B cell (primary cell): ENCODE measurements at regions not wholly inside any gene's neighbourhood (a gene's known extent, or its start where the extent isn't known, plus 50 kb on each side); places are given as distances from the start of the nearest gene placed in this dataset.

Experiments
- ATAC-seq: fragments of 200-7000 bp; cut with Tn5 transposase; one replicate; pipeline ENCODE4 v1.10.0; 2021; ENCODE audit warnings: low read depth, mild to moderate bottlenecking, moderate number of reproducible peaks, moderate library complexity
- CTCF ChIA-PET: fragments of 350-600 bp; sonication (Branson Sonifier 250); formaldehyde crosslinking; loops from one replicate; lab custom pipeline; 2021; ENCODE audit warnings: antibody characterized with exemption, inconsistent platforms; lab: Charles Lee
- POLR2A ChIA-PET: fragments of 350-600 bp; sonication (Branson Sonifier 250); formaldehyde crosslinking; loops from one replicate; lab custom pipeline; 2021; ENCODE audit warnings: antibody characterized with exemption; lab: Charles Lee
- DNase-seq: peaks from one replicate; pipeline ENCODE4 v3.0.0; 2013
- H2AFZ ChIP-seq: 2 replicates; pipeline ENCODE4 v1.6.1; 2012; ENCODE audit warnings: mild to moderate bottlenecking, low read depth, low read length; ENCODE audit not compliant: insufficient read depth, poor library complexity, severe bottlenecking
- H3K27ac ChIP-seq, 2 donors: 1 replicate in 1 of 2; 2 replicates in 1 of 2; pipeline ENCODE4 v1.5.1; 2012 to 2013; ENCODE audit warnings: low read length in 2 of 2, mild to moderate bottlenecking in 2 of 2, moderate library complexity in 1 of 2
- H3K27me3 ChIP-seq, 4 experiments: fragments of 200-600 bp in 1 of 4; sonication (generic) in 1 of 4; replicated peaks in 1 of 4; 1 replicate in 2 of 4; 2 replicates in 2 of 4; pipeline versions ENCODE4 v1.6.1 to v1.7.0; 2013 to 2016; ENCODE audit warnings: low read length in 3 of 4, mild to moderate bottlenecking in 2 of 4, mixed read lengths in 1 of 4, moderate library complexity in 1 of 4; ENCODE audit not compliant: insufficient read depth in 4 of 4, control insufficient read depth in 3 of 4; ENCODE audit errors: control extremely low read depth in 1 of 4
- H3K36me3 ChIP-seq, 2 experiments: replicated peaks in 1 of 2; 1 replicate in 1 of 2; 2 replicates in 1 of 2; pipeline versions ENCODE4 v1.6.1 to v1.7.1; 2013; ENCODE audit warnings: low read length in 1 of 2; ENCODE audit not compliant: insufficient read depth in 2 of 2, control insufficient read depth in 1 of 2; ENCODE audit errors: control extremely low read depth in 1 of 2, extremely low read depth in 1 of 2
- H3K4me1 ChIP-seq, 2 donors: fragments of 200-600 bp in 1 of 2; sonication (generic) in 1 of 2; 1 replicate in 1 of 2; 2 replicates in 1 of 2; pipeline versions ENCODE4 v1.5.1 to v1.6.1; 2013 to 2017; ENCODE audit warnings: low read length in 2 of 2; ENCODE audit not compliant: control insufficient read depth in 2 of 2, insufficient read depth in 2 of 2
- H3K4me2 ChIP-seq: replicated peaks from 2 replicates; pipeline ENCODE3; 2012; ENCODE audit warnings: mild to moderate bottlenecking, low read depth, low read length; ENCODE audit not compliant: poor library complexity, severe bottlenecking
- H3K4me3 ChIP-seq, 5 experiments: fragments of 200-600 bp in 1 of 5; sonication (generic) in 1 of 5; 1 replicate in 3 of 5; 2 replicates in 2 of 5; pipeline versions ENCODE4 v1.5.1 to v1.7.0; 2011 to 2016; ENCODE audit warnings: low read length in 4 of 5, mild to moderate bottlenecking in 4 of 5, low read depth in 2 of 5, control low read depth in 1 of 5, moderate library complexity in 1 of 5; ENCODE audit not compliant: insufficient read depth in 1 of 5; ENCODE audit errors: control extremely low read depth in 1 of 5, extremely low read depth in 1 of 5
- H3K79me2 ChIP-seq: fragments of 200-600 bp; sonication (generic); one replicate; pipeline ENCODE4 v1.6.0; 2016; ENCODE audit warnings: low read length; ENCODE audit not compliant: control insufficient read depth, insufficient read depth
- H3K9ac ChIP-seq: fragments of 200-600 bp; sonication (generic); 2 replicates; pipeline ENCODE4 v1.6.1; 2017; ENCODE audit warnings: mild to moderate bottlenecking, low read length, moderate library complexity
- H3K9me3 ChIP-seq, 3 donors: one replicate each; pipeline versions ENCODE4 v1.6.1 to v1.7.1; 2013; ENCODE audit warnings: low read length in 2 of 3; ENCODE audit not compliant: control insufficient read depth in 2 of 3, insufficient read depth in 1 of 3; ENCODE audit errors: control extremely low read depth in 1 of 3
- H4K20me1 ChIP-seq: 2 replicates; pipeline ENCODE4 v1.6.0; 2012; ENCODE audit warnings: mild to moderate bottlenecking, low read length; ENCODE audit not compliant: insufficient read depth, control insufficient read depth, poor library complexity, severe bottlenecking
- H3K27ac Mint-ChIP-seq: one replicate; pipeline ENCODE4 v1.8.0; 2021; ENCODE audit warnings: mixed read lengths
- H3K27me3 Mint-ChIP-seq: one replicate; pipeline ENCODE4 v1.8.0; 2021; ENCODE audit warnings: mixed read lengths
- H3K4me1 Mint-ChIP-seq: one replicate; pipeline ENCODE4 v1.8.0; 2021; ENCODE audit warnings: mixed read lengths
- H3K4me3 Mint-ChIP-seq: one replicate; pipeline ENCODE4 v1.8.0; 2021; ENCODE audit warnings: mixed read lengths
- H3K9me3 Mint-ChIP-seq: one replicate; pipeline ENCODE4 v1.8.0; 2022; ENCODE audit warnings: mixed read lengths; ENCODE audit not compliant: insufficient read depth
- EZH2 ChIP-seq: IDR thresholded peaks from 2 replicates; pipeline ENCODE4 v1.6.1; 2012; ENCODE audit warnings: borderline replicate concordance, low read depth, mild to moderate bottlenecking, moderate library complexity, low read length; ENCODE audit not compliant: insufficient read depth, poor library complexity, severe bottlenecking
- WGBS: methylation state at CpG from one replicate; pipeline ENCODE4 v1.1.5; 2013; ENCODE audit warnings: missing lambda C conversion rate; ENCODE audit not compliant: insufficient coverage; 5-methylcytosine and 5-hydroxymethylcytosine counted together
- intact Hi-C: fragments of 100-400 bp; cut with micrococcal nuclease; formaldehyde crosslinking; loops from one replicate; pipeline ENCODE4 v1.10.0; 2022
- TF ChIP-seq, protein P1 (sequence below): fragments of 200-600 bp; IDR thresholded peaks from one replicate; pipeline ENCODE4 v1.8.0; 2022; ENCODE audit warnings: antibody characterized with exemption, mild to moderate bottlenecking

DNA sequence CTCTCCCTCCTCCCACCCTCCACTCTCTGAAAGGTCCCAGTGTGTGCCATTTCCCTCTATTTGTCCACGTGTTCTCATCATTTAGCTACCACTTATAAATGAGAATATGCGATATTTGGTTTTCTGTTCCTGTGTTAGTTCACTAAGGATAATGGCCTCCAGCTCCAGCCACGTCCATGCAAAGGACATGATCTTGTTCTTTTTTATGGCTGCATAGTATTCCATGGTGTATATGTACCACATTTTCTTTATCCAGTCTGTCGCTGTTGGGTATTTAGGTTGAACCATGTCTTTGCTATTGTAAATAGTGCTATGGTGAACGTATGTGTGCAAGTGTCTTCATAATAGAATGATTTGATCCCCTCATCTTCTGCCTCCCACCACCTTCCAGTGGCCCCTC is 183.7 kb upstream of the AUTS2 start:
- H3K79me2 ChIP-seq: no peaks in the 10 kb centered on the region
- peaks cover 0 to 13% (median 0%) of the 10 kb centered on the region in 3 donors for H3K9me3 ChIP-seq
- H3K4me2 ChIP-seq: no peak overlapping the region
- no peak overlapping the region for H3K9ac ChIP-seq
- no peaks in the 10 kb centered on the region for H3K27me3 Mint-ChIP-seq
- H3K4me3 Mint-ChIP-seq: no peak overlapping the region
- no peak overlapping the region for H2AFZ ChIP-seq
- intact Hi-C loops: no loop called here
- no peak overlapping the region for H3K27ac ChIP-seq
- H3K27me3 ChIP-seq: no peaks in the 10 kb centered on the region
- no peaks in the 10 kb centered on the region for H4K20me1 ChIP-seq
- no peak for DNase-seq
- 100% methylated on average over 1 of the region's 5 CpGs for WGBS
- H3K4me1 ChIP-seq: peaks cover 0 to 5% of the 10 kb centered on the region in 2 donors
- ATAC-seq: no peak
- H3K27ac Mint-ChIP-seq: no peak overlapping the region
- ChIA-PET CTCF (no interaction called here), POLR2A (no interaction called here)
- no peak overlapping the region for H3K4me3 ChIP-seq
- peaks cover 2% of the 10 kb centered on the region for H3K4me1 Mint-ChIP-seq
- peaks cover 14% of the 10 kb centered on the region for H3K9me3 Mint-ChIP-seq
- H3K36me3 ChIP-seq: no peaks in the 10 kb centered on the region
- TF ChIP-seq, protein P1, sequence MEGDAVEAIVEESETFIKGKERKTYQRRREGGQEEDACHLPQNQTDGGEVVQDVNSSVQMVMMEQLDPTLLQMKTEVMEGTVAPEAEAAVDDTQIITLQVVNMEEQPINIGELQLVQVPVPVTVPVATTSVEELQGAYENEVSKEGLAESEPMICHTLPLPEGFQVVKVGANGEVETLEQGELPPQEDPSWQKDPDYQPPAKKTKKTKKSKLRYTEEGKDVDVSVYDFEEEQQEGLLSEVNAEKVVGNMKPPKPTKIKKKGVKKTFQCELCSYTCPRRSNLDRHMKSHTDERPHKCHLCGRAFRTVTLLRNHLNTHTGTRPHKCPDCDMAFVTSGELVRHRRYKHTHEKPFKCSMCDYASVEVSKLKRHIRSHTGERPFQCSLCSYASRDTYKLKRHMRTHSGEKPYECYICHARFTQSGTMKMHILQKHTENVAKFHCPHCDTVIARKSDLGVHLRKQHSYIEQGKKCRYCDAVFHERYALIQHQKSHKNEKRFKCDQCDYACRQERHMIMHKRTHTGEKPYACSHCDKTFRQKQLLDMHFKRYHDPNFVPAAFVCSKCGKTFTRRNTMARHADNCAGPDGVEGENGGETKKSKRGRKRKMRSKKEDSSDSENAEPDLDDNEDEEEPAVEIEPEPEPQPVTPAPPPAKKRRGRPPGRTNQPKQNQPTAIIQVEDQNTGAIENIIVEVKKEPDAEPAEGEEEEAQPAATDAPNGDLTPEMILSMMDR: no peak
- TF ChIP-seq EZH2: no peak

DNA sequence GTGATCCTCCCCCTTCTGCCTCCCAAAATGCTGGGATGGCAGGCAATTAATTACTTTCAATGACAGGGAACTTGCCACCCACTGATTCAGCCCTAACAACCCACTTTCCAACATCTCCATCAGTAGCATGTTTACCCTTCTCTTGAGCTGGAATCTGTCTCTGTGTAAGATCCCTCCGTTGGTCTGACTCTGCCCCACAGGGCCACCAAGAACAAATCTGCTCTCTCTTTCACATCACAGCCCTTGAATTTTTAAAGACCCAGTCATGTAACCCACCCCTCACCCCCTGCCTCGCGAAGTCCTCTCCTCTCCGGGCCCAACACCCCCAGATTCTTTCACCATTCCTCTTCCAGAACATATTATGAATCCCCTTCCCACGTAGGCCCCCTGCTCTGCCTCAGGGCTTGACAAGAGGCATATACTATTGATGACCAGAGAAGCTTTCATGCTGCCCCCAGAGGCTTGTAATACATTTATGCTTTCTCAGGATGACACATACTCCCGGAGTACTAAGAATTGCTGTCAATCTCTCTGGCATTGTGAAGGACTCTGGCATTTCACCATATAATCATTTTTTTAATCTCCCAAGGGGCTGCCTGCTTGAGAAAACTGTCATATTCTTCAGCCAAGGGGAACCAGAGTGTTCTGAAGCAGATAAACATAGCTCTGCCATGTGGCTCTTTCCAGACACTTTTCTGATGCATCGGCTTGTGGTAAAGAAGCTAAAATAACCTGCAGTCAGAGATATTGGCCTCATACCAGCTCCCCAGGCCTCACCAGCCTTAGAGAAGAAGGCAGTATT is 179.2 kb upstream of the AUTS2 start:
- 50% methylated on average over 5 of the region's 7 CpGs for WGBS
- H3K9me3 Mint-ChIP-seq: peaks cover 14% of the 10 kb centered on the region
- Histone ChIP-seq H3K36me3 (no peaks in the 10 kb centered on the region), H3K9ac (no peak overlapping the region), H3K79me2 (no peaks in the 10 kb centered on the region), H2AFZ (no peak overlapping the region), H4K20me1 (no peaks in the 10 kb centered on the region), H3K4me2 (no peak overlapping the region), H3K9me3 (peaks cover 0 to 15% (median 0%) of the 10 kb centered on the region in 3 donors), H3K4me3 (no peak overlapping the region), H3K27ac (no peak overlapping the region), H3K4me1 (peaks cover 0 to 5% of the 10 kb centered on the region in 2 donors), H3K27me3 (no peaks in the 10 kb centered on the region)
- H3K4me3 Mint-ChIP-seq: no peak overlapping the region
- intact Hi-C loops: no loop called here
- no peaks in the 10 kb centered on the region for H3K27me3 Mint-ChIP-seq
- no peak overlapping the region for H3K27ac Mint-ChIP-seq
- TF ChIP-seq EZH2: no peak
- TF ChIP-seq, protein P1: no peak
- no peak for DNase-seq
- ChIA-PET POLR2A (no interaction called here), CTCF (no interaction called here)
- no peaks in the 10 kb centered on the region for H3K4me1 Mint-ChIP-seq
- no peak for ATAC-seq
